HG03378 (cell line): ENCODE measurements at regions not wholly inside any gene's neighbourhood (a gene's known extent, or its start where the extent isn't known, plus 50 kb on each side); places are given as distances from the start of the nearest gene placed in this dataset.

Experiments
- ATAC-seq: cut with Tn5 transposase; IDR thresholded peaks from one replicate; pipeline ENCODE4 v1.9.1; 2021; ENCODE audit warnings: mild to moderate bottlenecking, moderate library complexity; ENCODE audit not compliant: unreplicated experiment

GRCh38 chr3:64318668-64319271 lies 93.5 kb upstream of the PRICKLE2 start:
- ATAC-seq: no peak

DNA sequence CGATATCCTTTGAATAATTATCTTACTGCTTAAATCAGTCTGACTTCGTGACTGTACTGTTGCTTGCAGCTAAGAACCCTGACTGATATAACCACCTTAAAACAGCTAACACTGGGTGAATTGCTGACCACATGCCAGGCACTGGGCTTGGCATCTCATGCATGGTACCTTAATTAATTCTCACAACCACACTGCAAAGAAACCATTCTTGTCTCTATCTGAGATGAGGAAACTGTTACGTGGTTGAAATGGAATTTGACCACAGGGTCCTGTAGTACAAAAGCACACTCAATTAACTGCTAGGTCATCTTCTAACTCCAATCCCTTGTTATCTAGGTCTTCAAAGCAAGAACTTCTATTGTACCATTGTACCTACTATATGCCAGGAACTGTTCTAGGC lies 92.7 kb upstream of the PRICKLE2 start:
- no peak for ATAC-seq

DNA sequence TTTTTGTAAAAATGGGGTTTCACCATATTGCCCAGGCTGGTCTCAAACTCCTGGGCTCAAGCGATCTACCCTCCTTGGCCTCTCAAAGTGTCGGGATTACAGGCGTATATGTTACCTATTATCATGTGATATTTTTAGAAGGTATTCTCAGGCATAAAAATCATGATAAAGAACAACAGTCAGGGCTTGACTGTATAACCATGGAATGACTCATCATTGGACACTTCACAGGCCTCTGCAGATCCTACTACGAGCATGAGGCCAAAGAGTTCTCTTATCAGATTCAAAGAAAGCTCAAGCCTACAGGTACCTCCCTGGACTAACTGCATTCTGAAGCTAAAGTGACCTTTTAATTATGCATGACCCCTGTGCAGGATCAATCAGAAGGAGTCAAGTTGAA lies 91.7 kb upstream of the PRICKLE2 start:
- no peak for ATAC-seq

- ATAC-seq: no peak
These were observed 86.3 kb upstream of the PRICKLE2 start for GRCh38 chr3:64311424-64312061.

DNA sequence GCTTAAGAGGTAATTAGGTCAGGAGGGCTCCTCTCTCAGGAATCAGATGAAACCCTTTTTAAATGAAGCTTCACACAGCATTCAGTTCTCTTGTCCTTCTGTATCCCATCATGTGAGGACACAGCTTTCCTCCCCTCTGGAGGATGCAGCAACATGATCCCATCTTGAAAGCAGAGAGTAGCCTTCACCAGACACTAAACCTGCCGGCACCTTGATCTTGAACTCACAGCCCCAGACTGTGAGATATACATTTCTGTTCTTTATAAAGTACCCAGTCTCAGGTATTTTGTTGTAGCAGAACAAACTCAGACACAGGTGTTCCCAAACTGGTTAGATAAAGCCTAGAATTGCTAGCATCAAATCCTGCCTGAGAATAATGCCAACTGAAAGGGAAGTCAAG lies 83.7 kb upstream of the PRICKLE2 start:
- no peak for ATAC-seq

DNA sequence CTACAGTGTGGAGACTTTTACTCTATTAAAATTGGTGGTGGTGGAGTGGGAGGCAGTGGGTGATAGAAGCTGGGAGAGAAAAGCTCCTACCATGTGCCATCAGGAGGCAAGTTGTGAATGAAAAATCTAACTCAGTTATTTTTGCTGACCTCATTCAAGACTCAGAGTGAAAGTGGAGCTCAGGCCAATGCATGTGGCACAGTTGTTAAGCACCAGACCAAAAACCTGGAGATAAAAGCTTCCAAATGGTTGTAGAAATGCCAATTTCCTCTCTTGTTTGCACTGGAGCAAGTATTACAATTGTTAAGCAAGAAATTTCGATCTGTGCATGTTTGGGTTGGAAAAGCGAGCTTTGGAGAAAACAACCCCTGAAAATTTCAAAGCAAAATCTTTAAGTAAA lies 81.5 kb upstream of the PRICKLE2 start:
- ATAC-seq: no peak

DNA sequence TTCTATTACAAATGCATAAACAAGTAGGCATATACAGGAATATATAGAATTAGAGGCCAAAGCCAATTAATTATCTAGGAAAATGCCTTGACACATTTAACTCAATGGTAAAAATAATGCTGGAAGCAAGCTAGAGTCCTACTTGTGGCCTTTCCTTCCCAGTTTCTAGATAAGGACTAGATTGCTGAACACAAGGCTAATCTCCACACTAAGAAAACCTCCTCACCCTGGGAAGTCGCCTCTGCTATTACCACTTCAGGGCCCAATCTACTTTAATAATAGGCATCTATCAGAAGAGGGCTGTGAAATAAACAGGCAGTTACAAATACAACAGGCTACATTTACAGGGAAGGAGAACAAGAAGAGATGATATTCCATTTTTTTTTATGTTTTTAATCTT lies 80.5 kb upstream of the PRICKLE2 start:
- ATAC-seq: no peak

DNA sequence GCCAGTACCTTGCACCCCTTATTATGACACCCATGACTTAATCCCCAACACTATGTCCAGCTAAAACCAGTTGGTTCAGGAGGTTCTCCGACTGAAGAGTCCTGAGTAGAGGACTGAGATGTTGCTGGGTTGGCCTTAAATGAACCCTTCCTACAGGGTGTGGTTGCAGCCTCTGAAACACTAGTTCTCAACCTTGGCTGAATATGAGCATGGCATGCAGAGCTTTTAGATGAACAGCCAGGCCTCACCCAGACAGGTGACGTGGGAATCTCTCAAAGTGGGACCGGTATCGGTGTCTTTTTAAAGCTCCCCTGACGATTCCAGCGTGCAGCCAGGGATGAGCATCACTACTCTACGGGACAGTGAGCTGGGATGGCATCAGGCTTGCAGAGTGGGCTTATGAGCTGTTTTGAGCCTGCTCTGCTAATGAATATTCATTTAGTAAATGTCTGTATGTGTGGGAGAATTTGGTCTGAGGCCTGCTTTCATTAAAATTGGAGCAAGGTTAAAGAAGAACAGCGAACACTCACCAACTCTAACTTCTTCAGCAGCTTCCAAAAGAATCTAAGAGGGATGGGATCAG lies 79.7 kb upstream of the PRICKLE2 start:
- ATAC-seq: no peak

- no peak for ATAC-seq
These were observed 78.6 kb upstream of the PRICKLE2 start for GRCh38 chr3:64303881-64304280.

DNA sequence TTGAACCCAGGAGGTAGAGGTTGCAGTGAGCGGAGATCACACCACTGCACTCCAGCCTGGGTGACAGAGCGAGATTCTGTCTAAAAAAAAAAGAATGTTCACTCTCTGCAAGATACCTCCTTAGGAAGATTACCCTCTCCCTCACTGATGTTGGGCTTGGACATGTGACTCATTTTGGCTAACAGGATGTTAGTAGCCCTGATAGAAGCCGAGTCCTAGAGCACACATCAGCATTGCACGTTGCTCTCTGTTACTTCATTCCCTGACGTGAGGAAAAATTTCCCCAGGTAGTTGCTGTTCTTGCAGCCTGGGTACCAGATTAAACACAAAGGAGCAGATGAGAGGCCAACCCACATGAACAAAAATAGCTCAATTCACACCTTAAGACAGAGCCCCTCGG lies 78.1 kb upstream of the PRICKLE2 start:
- no peak for ATAC-seq

- no peak for ATAC-seq
These were observed 76.2 kb upstream of the PRICKLE2 start for GRCh38 chr3:64301476-64301875.

DNA sequence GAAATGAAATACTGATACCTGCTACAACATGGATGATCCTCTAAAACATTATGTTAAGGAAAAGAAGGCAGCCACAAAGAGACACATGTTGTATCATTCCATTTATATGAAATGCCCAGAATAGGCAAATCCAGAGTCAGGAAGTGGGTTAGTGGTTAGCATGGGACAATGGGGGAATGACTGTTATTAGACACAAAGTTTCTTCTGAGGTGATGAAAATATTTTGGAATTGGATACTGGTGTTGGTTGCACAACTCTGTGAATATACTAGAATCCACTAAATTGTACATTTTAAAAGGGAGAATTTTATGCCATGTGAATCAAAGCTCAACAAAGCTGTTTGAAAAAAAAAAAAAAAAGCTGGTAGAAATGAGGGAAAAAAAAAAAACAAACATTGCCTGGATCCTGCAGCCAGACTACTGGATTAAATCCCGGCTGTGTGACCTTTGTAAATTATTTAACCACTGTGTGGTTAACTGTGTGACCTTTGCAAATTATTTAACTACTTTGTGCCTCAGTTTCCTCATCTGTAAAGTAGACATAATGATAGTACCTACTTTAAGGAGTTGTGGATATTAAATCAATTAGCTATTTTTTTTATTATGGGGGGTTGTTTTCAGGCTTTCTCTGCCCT lies 75.6 kb upstream of the PRICKLE2 start:
- ATAC-seq: no peak

GRCh38 chr3:64299206-64299605 lies 73.9 kb upstream of the PRICKLE2 start:
- ATAC-seq: no peak

GRCh38 chr3:64297563-64297962 lies 72.3 kb upstream of the PRICKLE2 start:
- ATAC-seq: no peak

- no peak for ATAC-seq
These were observed 70.3 kb upstream of the PRICKLE2 start for GRCh38 chr3:64295594-64295993.

DNA sequence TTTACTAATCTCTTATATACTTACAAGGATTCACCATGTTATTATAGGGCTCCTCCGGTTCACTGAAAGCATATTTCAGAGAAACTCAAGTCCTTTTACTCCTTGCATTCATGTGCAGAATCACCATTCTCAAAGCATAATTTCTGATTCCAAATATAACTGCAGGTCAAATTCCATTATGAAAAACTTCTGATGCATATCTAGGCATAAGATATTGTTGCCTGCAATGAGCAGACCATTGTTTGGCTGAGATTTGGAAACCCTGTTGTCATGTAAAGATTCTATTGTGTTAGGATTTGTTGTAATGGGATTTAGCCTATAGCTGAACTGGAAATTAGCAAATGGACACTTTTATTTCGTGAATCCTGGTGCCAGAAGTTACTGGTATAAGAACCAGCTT lies 69.5 kb upstream of the PRICKLE2 start:
- no peak for ATAC-seq

- no peak for ATAC-seq
These were observed 67.9 kb upstream of the PRICKLE2 start for GRCh38 chr3:64293121-64293520.

DNA sequence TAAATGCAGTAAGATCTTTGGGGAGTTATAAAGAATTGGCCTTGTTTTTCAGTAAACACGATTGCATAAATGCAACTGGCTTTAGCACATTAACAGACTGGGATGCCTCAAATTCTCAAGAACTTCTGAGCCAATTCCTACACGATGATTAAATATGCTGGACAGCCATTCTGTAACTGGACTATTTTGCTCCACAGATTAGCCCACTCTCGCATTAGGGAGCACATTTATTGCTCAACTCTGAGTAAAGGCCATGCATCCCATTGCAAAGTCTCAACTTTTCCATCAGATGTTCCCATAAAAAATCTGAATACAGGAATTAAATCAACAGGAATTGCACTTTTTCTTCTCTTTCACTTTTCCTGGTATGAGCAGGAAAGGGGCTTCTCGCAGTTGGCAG lies 66.7 kb upstream of the PRICKLE2 start:
- no peak for ATAC-seq

DNA sequence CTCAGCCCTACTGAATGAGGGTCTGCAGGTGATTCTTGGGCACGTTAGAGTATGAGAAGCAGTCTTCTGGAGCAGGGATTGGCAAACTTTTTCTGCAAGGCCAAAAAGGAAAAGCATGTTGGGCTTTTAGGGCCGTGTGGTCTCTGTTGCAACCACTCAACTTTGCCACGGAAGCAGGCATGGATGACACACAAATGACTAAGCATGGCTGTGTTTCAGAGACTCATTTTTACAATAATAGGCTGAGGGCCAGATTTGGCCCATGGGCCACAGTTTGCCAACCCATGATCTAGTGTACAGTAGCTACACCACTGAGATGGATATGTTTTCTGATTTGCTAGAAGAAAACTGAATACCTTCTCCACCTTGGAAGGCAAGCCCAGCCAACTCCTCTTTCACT lies 66.1 kb upstream of the PRICKLE2 start:
- ATAC-seq: no peak

- ATAC-seq: no peak
These were observed 65.6 kb upstream of the PRICKLE2 start for GRCh38 chr3:64290864-64291263.

GRCh38 chr3:64290161-64290560 lies 64.9 kb upstream of the PRICKLE2 start:
- ATAC-seq: no peak

GRCh38 chr3:64289622-64290021 lies 64.4 kb upstream of the PRICKLE2 start:
- ATAC-seq: no peak
